ENCODE measurements at regions not wholly inside any gene's neighbourhood (a gene's known extent, or its start where the extent isn't known, plus 50 kb on each side); places are given as distances from the start of the nearest gene placed in this dataset.
"Not testable (repeated sequence)": the region's sequence is repeated elsewhere in the genome, so short reads cannot be mapped to it uniquely, and the experiment has no call there.

GRCh38 chr21:5236846-5237675 lies 5284.3 kb upstream of the TPTE start:
- TF ChIP-seq EZH2 (IDR thresholded peaks at IDR 0.05; ENCODE audit: insufficient read depth, poor library complexity, severe bottlenecking); EZH2phosphoT487 (IDR thresholded peaks at IDR 0.05; ENCODE audit: insufficient read depth, low read depth): not testable (repeated sequence)
